SK-N-DZ (cell line): ENCODE measurements at regions not wholly inside any gene's neighbourhood (a gene's known extent, or its start where the extent isn't known, plus 50 kb on each side); places are given as distances from the start of the nearest gene placed in this dataset.
"Not testable (repeated sequence)": the region's sequence is repeated elsewhere in the genome, so short reads cannot be mapped to it uniquely, and the experiment has no call there.

Experiments used
- DNase-seq: peaks from one replicate; pipeline ENCODE4 v3.0.0-alpha.2; 2015; ENCODE audit warnings: low spot score

GRCh38 chr5:109575506-109575905, 114.2 kb upstream of the MAN2A1 start:
- DNase-seq: no peak

GRCh38 chr5:109574985-109575384, 114.7 kb upstream of the MAN2A1 start:
- no peak for DNase-seq

GRCh38 chr5:109573766-109574165, 116.0 kb upstream of the MAN2A1 start:
- no peak for DNase-seq

DNA sequence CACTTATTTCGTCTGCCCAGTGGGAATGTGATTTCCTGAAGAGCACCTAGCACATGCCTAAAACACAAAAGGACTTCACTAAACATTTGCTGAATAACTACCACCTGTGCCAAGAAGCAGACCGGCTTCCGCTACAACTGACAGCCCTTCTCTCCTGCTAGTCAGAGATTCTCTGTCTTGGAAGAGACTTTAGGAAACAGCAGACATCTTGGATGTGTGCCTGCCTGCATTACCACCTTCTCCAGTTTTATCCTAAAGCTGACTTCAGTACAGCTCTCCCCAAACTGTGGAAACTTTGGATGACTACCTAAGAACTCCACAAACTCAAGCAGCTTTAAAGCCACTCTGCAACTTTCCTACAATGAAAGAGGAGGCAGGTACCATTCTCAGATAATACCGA, 116.5 kb upstream of the MAN2A1 start:
- DNase-seq: no peak

DNA sequence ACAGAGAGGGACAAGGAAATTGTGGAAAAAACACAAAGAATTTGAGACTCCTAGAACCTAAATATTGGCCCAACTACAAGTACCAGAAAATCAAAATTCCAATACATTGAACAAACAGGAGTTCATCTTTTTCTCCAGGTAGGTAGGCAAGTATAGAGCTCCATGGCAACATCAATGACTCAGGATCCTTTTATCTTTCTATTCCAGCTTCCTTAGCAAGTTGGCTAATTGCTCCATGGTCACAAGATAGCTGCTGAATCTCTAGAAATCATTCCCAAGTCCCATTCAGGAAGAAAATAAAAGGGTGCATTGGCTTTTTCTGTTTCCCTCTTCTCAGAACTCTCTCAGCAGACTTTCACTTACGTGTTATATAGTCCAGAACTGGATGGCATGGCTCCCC, 117.9 kb upstream of the MAN2A1 start:
- DNase-seq: no peak

DNA sequence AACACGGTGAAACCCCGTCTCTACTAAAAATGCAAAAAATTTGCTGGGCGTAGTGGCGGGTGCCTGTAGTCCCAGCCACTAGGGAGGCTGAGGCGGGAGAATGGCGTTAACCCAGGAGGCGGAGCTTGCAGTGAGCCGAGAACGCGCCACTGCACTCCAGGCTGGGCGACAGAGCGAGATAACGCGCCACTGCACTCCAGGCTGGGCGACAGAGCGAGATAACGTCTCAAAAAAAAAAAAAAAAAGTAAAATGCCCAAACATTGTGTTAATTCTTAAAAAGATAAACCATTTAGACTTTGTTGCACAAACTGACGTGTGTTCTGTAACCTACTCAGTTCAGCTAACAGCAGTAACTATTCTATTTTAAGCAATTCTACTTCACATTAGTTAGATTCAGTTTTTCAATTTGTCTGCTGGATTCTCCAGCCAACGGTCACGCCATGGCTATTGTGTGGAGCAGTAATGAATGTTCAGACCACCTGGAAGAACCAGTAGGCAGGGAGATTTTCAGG, 119.3 kb upstream of the MAN2A1 start:
- DNase-seq: no peak

GRCh38 chr5:109567374-109568044, 122.2 kb upstream of the MAN2A1 start:
- no peak for DNase-seq

GRCh38 chr5:109566361-109566760, 123.4 kb upstream of the MAN2A1 start:
- DNase-seq: no peak

DNA sequence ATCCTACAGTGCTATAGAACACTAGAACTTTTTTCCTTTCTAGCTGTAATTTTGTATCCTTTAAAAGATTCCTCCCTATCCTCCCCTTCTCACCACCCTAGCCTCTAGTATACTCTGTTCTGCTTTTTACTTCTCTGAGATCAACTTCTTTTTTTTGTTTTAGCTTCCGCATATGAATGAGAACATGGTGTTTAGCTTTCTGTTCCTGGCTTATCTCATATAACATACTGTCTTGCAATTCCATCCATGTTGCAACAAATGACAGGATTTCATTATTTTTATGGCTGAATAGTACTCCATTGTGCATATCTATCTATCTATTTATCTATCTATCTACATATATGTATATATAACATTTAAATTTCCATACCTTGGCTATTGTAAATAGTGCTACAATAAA, 126.0 kb upstream of the MAN2A1 start:
- no peak for DNase-seq

DNA sequence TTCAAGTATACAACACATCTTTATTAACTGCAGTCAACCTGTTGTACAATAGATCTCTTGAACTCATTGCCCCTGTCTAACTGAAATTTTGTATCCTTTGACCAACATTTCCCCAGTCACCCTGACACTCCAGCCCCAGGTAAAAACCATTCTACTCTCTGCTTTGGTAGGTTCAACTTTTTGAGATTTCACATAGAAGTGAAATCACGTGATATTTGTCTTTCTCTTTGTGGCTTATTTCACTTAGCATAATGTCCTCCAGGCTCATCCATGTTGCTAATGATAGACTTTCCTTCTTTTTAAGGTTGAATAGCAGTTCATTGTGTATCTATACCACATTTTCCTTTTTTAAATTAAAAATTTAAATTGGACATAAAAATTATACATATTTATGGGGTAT, 126.5 kb upstream of the MAN2A1 start:
- no peak for DNase-seq

DNA sequence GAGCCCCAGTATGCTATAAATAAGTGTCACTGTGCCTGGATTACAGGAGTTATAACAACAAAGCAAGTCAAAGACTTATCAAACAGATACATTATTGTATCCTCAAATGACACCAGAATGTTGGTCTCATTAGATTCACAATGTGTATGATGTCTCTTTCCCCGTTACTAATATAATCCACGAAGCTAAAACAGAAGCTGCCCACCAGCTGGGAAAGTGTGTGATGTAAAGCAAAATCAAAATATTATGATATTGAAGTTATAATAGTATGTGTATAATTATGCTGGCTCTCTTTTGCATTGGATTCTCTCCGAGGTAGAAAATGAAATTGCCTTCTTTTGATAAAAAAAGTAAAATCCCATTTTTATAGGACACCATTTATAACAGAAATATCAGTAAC, 127.3 kb upstream of the MAN2A1 start:
- DNase-seq: no peak

- no peak for DNase-seq
Observed at GRCh38 chr5:109561447-109561846, 128.3 kb upstream of the MAN2A1 start.

GRCh38 chr5:109560554-109560953, 129.2 kb upstream of the MAN2A1 start:
- DNase-seq: peak; percentile 68

DNA sequence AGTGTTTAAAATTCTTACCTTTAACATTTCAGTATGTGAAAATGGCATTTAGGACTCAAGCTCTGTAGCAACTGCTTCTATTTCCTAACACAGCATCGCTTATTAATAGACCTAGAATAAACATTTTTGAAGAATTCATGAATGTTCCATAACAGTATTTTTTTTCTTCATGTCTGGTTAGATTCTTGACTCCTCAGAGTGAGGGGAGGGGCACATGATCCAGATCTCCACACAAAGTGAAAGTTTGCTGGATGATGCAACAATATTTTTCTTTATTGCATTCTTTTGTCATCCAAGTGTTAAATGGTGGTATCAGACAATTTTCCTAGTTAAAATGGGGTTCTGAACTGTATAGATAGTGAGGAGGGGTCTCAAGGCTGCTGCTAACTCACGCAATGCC, 130.8 kb upstream of the MAN2A1 start:
- DNase-seq: no peak

DNA sequence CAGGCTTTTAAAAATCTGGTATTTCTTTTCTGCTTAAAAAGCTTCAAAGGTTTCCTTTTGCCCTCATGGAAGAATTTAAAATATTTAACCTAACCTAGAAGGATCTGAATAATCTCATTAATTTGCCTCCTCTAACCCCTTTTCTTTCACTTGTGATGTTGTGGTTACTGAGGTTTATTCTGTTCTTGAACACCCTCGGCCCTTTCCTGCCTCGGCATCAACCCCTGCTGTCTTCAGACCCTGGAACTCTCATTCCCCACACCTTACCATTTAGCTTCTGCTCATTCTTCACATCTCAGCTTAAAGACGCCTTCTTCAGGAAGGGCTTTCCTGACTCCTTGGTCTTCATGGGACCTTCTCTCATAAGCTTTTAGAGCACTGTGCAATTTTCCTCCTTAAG, 131.4 kb upstream of the MAN2A1 start:
- DNase-seq: no peak

DNA sequence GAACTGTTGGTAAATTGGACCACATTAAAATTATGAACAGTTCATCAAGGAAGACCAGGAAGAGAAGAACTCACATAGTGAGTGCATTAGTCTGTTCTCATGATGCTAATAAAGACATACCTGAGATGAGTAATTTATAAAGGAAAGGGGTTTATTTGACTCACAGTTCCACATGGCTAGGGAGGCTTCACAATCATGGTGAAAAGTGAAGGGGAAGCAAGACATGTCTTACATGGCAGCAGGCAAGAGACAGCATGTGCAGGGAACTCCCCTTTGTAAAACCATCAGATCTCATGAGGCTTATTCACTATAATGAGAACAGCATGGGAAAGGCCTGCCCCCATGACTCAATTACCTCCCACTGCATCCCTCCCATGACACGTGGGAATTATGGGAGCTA, 135.9 kb upstream of the MAN2A1 start:
- no peak for DNase-seq

DNA sequence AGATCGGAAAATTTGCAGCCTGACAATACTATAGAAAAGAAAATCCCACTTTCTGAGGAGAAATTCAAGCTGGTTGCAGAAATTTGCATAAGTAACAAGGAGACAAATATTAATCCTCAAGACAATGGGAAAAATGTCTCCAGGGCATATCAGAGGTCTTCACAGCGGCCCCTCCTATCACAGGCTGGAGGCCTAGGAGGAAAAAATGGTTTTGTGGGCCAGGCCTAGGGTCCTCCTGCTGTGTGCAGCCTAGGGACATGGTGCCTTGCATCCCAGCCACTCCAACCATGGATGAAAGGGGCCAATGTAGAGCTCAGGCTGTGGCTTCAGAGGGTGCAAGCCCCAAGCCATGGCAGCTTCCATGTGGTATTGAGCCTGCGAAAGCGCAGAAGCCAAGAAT, 138.5 kb upstream of the MAN2A1 start:
- not testable (repeated sequence) for DNase-seq

DNA sequence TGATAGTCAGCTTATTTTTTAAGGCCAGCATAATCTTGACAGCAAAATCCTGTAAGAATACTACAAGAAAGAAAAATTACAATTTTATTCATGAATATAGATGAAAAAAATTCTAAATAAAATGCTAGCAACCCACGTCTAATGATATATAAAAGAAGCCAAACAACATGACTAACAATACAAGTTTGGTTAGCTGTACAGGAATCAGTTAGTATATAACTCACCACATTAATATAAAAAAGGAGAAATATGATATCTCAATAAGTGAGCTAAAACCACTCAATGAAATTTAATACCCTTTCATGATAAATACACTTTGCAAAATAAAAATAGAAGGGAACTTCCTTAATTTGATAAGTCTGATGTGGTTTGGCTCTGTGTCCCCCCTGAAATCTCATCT, 139.7 kb upstream of the MAN2A1 start:
- no peak for DNase-seq

- no peak for DNase-seq
Observed at GRCh38 chr5:109546461-109546860, 136.7 kb upstream of the PJA2 start.

DNA sequence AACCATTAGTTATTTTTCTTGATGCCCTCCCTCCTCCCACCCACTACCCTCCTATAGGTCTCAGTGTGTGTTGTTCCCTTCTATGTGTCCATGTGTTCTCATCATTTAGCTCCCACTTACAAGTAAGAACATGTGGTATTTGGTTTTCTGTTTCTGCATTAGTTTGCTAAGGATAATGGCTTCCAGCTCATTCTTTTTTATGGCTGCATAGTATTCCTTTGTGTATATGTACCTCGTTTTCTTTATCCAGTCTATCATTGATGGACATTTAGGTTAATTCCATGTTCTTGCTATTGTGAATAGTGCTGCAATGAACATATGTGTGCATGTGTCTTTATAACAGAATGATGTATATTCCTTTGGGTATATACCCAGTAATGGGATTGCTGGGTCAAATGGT, 135.1 kb upstream of the PJA2 start:
- DNase-seq: not testable (repeated sequence)

GRCh38 chr5:109538692-109539091, 128.9 kb upstream of the PJA2 start:
- DNase-seq: not testable (repeated sequence)

DNA sequence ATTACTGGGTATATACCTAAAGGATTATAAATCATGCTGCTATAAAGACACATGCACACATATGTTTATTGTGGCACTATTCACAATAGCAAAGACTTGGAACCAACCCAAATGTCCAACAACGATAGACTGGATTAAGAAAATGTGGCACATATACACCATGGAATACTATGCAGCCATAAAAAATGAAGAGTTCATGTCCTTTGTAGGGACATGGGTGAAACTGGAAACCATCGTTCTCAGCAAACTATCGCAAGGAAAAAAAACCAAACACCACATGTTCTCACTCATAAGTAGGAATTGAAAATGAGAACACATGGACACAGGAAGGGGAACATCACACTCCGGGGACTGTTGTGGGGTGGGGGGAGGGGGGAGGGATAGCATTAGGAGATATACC, 125.3 kb upstream of the PJA2 start:
- not testable (repeated sequence) for DNase-seq

DNA sequence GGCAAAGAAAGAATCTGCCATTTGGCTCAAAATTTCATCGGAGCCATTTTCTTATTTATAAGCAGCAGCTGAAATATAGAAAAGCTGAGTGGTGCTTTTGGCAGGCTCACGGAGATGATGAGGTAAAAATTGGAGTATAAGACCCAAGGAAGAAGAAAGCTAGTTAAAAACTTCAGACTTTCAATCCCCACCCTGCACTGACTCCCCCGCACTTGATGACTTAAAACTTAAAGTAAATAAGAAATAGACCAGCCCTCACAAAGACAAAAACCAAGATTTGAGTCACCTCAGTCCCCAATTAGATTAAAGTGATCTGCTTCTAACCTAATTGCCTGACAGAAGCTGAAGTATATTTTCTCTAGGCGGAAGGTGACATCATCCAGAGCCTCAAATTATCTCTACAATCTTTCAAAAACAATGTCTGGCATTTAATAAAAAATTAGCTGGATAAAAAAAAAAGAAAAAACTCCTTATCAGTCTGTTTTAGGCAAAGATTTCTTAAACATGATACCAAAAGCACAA, 124.0 kb upstream of the PJA2 start:
- peak; percentile 95 for DNase-seq
